A172 (cell line): ENCODE measurements at regions not wholly inside any gene's neighbourhood (a gene's known extent, or its start where the extent isn't known, plus 50 kb on each side); places are given as distances from the start of the nearest gene placed in this dataset.
A peak's percentile ranks its signal among the peaks of the same experiment; 100 is the strongest.
"Not testable (repeated sequence)": the region's sequence is repeated elsewhere in the genome, so short reads cannot be mapped to it uniquely, and the experiment has no call there.

ENCODE experiments used
- DNase-seq: peaks from one replicate; pipeline ENCODE4 v3.0.0-alpha.2; 2015; ENCODE audit warnings: low spot score

- DNase-seq: no peak
Measured at GRCh38 chr14:51578853-51579252, 72.9 kb upstream of the FRMD6 start.

DNA sequence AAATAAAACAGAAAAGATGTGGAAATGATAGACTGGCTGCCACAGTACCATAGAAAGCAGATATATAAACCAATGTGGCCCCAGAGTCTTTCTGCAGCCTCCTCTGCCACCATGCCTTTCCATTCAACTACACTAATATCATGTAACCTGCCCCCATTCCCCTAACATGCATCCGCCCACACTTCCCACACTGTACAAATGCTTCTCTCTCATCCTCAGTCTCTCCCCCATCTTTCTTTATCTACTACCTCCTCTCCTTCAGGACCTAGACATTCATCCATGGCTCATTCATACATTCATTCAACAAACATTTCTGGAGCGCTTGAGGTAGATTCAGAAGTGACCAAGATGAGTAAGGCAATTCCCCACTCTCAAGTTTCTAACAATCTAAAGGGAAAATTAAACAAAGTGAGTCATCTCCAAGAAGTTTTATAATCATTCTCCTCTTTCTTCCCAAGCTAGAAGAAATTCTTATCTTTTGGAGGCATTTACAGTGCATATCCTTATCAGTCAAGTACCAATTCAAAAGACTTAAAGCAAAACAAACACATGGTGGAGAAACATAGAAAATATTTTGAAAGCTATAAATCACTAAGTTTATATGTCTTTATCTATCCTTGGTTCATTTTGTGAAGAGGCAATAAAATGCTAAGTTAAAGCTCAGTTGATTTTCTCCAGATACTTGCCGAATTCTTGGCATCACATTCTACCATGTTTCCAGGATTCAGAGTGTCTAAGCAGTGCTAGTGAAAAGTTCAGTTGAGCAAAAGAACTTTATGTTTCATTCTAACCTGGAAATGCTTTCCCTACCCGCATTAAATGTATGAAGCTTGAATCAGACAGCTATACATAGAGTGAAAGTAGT lies 70.5 kb upstream of the FRMD6 start:
- DNase-seq: peak; percentile 78

- DNase-seq: no peak
Measured at GRCh38 chr14:51582437-51582836, 69.3 kb upstream of the FRMD6 start.

GRCh38 chr14:51585055-51585454 lies 66.7 kb upstream of the FRMD6 start:
- DNase-seq: no peak

DNA sequence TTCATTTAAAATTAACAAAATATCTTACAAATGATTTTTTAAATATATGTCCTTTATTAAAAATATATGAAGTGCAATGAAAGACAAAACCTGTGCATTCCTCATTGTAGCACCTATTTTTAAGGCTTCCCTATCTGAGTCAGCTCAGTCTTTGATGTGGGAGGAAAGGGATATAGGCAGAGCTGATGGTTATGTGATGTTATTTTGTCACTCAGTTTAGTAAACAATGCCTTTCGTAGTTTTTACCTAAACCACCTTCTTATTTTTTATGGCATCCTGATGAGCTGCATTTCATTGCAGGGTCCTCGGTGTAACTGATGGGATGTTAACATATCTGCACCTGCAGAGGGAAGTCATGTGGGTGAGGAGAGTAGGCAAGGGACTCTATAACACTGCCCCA lies 58.9 kb upstream of the FRMD6 start:
- no peak for DNase-seq

DNA sequence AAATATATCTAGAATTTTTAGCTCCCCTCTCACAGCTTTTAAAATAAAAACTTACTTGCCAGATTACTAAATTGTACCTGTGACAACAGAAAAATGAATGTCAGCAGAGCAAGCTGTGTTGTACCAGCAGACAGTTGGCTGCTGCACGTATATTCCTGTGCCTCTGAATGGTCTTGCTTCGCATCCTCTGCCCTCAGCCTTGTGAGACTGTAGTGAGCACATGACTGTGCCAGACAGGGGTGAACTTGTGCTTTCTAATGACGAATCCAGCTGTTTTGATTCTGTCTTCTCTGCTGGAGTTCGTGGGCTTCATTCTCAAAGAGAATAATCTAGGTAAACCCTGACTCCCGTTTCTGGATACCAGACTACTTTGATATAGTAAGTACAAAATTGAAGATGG lies 58.3 kb upstream of the FRMD6 start:
- DNase-seq: no peak

DNA sequence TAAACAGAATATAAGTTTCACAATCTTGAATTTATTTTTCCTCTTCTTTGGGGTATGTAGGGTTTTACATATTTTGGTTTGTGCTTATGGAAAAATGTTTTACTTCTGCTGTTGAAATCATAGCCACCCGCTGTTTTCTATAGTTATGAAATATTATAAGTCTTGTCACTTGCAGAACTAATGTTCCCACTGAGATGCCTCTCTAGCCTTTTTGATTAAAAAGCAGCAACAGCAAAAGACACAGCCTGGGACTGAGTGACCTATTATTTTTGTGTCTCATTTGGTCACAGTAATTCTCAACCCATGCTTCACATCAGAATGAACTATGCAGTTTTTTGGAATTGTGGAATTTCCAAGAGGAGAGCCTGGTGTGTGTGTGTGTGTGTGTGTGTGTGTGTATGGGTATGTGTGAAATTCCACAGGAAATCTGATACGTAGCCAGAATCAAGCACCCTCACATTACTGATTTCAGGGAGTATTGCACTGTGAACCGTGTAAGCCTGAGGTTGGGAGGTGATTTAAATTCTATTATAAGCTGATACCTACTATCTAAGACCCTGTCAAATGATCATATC lies 55.7 kb upstream of the FRMD6 start:
- DNase-seq: no peak

DNA sequence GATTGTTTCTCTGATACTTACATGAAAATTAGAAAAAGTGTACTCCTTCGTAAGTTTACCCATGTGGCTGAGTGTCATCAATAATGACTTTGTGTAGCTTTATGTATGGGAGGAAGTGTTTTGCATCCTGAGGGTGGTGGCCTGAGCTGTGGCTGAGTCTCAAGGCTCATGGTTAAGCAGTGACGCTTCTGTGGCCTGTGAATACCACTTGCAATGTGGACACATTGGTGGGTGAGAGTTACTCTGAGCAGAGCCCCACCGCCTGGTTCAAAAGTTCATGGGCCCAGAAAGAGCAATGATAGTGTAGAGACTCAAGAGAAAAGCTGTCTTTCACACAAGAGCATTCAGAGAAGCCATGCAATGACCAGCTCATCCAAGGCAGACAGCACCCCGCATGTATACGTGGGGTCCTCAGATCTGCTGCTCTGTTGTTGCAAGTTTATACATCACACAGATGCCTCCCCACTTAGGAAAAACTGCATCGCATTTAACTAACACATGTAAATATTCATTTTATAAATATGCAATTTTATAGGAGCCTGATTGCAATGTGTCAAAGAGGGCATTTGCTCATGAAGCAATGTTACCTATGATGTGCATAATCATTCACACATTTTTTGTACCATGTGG lies 55.1 kb upstream of the FRMD6 start:
- DNase-seq: no peak

GRCh38 chr14:51597261-51598001 lies 54.3 kb upstream of the FRMD6 start:
- no peak for DNase-seq

- DNase-seq: not testable (repeated sequence)
Measured at GRCh38 chr14:51598924-51599600, 52.6 kb upstream of the FRMD6 start.

- DNase-seq: no peak
Measured at GRCh38 chr14:51600658-51601057, 51.1 kb upstream of the FRMD6 start.
